Erythroblast (primary cell): ENCODE measurements at regions not wholly inside any gene's neighbourhood (a gene's known extent, or its start where the extent isn't known, plus 50 kb on each side); places are given as distances from the start of the nearest gene placed in this dataset.

Source experiments
- GATA1 ChIP-seq: IDR thresholded peaks from 2 replicates; pipeline ENCODE4 v1.6.1; 2011; ENCODE audit warnings: low read depth, mild to moderate bottlenecking, control low read depth, low read length, moderate library complexity
- POLR2A ChIP-seq: IDR thresholded peaks from 2 replicates; pipeline ENCODE4 v1.6.1; 2011; ENCODE audit warnings: mild to moderate bottlenecking, low read length

DNA sequence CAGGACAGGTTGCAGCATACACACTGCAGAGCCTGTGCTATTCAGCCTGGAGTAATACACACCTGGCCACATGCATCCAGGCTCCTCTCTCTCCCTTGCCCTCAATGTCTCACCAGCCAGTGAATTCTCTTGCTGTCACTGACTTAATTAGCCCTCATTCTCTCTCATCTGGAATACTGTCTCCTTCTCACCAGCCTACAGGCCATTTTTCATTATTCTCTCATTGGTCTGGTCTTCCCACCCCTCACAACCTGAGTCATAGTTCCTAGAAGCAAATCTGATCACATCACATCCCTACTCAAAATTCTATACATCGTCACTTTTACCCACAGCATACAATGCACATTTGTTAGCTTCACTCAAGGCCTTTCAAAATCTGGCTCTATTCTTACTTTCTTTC, 333.1 kb downstream of the PIK3C3 start:
- TF ChIP-seq POLR2A (no peak), GATA1 (no peak)
